C4-2B (cell line): ENCODE measurements at regions not wholly inside any gene's neighbourhood (a gene's known extent, or its start where the extent isn't known, plus 50 kb on each side); places are given as distances from the start of the nearest gene placed in this dataset.

Experiments used
- ZFX ChIP-seq: fragments of 450-650 bp; IDR thresholded peaks from 2 replicates; pipeline ENCODE4 v1.6.1; 2017
- TF ChIP-seq, protein P1 (sequence below): fragments of 450-650 bp; conservative IDR thresholded peaks from 2 replicates; pipeline ENCODE4 v1.5.1; 2017; ENCODE audit warnings: mild to moderate bottlenecking

DNA sequence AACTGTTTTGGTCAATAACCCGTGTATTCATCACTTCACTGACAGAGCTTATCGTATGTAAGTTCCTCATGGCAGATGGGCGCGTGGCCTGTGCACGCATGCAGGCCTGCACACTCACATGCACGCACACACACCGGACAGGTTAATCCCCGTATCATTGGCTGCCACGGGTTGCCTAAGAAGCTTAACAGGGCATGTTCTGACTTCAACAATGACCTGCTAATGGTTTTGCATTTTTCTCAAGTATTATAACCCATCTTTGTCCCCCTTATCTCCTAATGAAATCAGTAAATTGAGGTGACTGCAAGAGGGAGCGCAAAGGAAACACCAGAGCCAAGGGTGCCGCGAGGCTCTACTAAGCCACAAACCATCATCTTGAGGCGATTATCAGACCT, 399.0 kb upstream of the ID2 start:
- TF ChIP-seq, protein P1, sequence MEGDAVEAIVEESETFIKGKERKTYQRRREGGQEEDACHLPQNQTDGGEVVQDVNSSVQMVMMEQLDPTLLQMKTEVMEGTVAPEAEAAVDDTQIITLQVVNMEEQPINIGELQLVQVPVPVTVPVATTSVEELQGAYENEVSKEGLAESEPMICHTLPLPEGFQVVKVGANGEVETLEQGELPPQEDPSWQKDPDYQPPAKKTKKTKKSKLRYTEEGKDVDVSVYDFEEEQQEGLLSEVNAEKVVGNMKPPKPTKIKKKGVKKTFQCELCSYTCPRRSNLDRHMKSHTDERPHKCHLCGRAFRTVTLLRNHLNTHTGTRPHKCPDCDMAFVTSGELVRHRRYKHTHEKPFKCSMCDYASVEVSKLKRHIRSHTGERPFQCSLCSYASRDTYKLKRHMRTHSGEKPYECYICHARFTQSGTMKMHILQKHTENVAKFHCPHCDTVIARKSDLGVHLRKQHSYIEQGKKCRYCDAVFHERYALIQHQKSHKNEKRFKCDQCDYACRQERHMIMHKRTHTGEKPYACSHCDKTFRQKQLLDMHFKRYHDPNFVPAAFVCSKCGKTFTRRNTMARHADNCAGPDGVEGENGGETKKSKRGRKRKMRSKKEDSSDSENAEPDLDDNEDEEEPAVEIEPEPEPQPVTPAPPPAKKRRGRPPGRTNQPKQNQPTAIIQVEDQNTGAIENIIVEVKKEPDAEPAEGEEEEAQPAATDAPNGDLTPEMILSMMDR: no peak
- TF ChIP-seq ZFX: no peak
